ENCODE measurements at regions not wholly inside any gene's neighbourhood (a gene's known extent, or its start where the extent isn't known, plus 50 kb on each side); places are given as distances from the start of the nearest gene placed in this dataset.

DNA sequence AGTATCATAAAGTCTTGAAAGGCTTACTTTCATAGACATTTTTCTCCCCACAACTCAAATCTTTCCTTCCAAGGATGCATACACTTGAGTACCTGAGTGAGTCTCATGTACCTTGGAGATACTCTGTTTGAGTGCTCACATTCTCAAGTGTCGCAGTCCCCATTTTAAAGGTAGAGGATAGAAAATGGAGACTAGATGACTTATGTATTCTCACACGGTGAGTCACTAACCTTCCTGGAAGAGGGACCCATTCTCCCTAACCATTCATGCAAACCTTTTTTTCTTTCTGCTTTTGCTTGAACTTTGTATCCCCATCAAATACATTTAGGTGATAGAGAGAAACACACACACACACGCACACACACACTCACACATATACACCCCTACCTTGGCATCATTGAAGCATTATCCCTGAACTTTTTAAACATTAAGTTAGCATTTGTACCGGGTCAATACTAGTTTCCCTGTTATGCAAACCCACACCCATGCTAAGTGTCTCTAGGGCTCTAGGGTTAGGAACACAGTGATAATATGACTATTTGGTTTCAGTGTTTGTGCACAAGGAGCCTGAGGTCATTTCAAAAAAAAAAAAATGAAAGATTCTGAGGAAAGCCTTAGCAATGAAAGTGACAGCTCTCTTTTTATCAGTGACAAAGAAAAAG, 236.2 kb downstream of the IKZF2 start:
- peak overlapping the region; percentile 52 for H3K4me2 ChIP-seq (ENCODE audit: low read length)
- H2AFZ ChIP-seq (ENCODE audit: low read depth, low read length), result no peak overlapping the region
- no peaks in the 10 kb centered on the region for H3K9me3 ChIP-seq (ENCODE audit: insufficient read depth, low read length)
- H3K27ac ChIP-seq (ENCODE audit: low read length), result no peak overlapping the region
- peaks cover 16% of the 10 kb centered on the region for H3K4me1 ChIP-seq (ENCODE audit: low read length)
- no peaks in the 10 kb centered on the region for H3K79me2 ChIP-seq (ENCODE audit: low read length)
- no peaks in the 10 kb centered on the region for H3K36me3 ChIP-seq (replicated peaks; ENCODE audit: low read depth, low read length)
- no peak overlapping the region for H3K9ac ChIP-seq (ENCODE audit: low read length)
- TF ChIP-seq, protein P1, sequence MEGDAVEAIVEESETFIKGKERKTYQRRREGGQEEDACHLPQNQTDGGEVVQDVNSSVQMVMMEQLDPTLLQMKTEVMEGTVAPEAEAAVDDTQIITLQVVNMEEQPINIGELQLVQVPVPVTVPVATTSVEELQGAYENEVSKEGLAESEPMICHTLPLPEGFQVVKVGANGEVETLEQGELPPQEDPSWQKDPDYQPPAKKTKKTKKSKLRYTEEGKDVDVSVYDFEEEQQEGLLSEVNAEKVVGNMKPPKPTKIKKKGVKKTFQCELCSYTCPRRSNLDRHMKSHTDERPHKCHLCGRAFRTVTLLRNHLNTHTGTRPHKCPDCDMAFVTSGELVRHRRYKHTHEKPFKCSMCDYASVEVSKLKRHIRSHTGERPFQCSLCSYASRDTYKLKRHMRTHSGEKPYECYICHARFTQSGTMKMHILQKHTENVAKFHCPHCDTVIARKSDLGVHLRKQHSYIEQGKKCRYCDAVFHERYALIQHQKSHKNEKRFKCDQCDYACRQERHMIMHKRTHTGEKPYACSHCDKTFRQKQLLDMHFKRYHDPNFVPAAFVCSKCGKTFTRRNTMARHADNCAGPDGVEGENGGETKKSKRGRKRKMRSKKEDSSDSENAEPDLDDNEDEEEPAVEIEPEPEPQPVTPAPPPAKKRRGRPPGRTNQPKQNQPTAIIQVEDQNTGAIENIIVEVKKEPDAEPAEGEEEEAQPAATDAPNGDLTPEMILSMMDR (IDR thresholded peaks at IDR 0.05; ENCODE audit: low read depth, low read length), result no peak
- TF ChIP-seq EZH2phosphoT487 (IDR thresholded peaks at IDR 0.05; ENCODE audit: low read depth), result no peak
- H3K27me3 ChIP-seq (ENCODE audit: low read depth, low read length), result peaks cover 8% of the 10 kb centered on the region
- no peaks in the 10 kb centered on the region for H4K20me1 ChIP-seq (ENCODE audit: insufficient read depth, low read length)
- no peak overlapping the region for H3K4me3 ChIP-seq (ENCODE audit: low read length)

DNA sequence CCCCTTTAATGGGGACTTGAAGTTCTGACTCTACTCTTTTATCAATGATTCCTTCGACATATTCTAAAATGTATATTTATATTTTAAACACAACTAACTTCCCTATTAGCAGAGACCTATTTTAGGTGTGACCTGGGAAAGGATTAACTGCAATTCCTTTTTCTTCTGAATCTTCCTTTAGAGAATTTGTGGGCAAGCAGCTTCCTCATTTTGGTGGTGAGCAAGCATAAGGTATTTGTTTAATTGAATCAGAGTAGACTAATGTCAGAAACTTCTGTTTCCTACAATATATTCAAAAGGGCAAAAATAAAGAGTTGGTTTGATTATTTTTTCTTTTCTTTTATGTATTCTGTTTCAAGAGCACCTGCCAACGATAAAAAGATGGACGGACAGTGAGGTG, 237.0 kb downstream of the IKZF2 start:
- H3K79me2 ChIP-seq (ENCODE audit: low read length), result no peaks in the 10 kb centered on the region
- H3K4me3 ChIP-seq (ENCODE audit: low read length), result no peak overlapping the region
- H3K27ac ChIP-seq (ENCODE audit: low read length), result no peak overlapping the region
- no peaks in the 10 kb centered on the region for H3K36me3 ChIP-seq (replicated peaks; ENCODE audit: low read depth, low read length)
- H3K4me1 ChIP-seq (ENCODE audit: low read length), result peaks cover 16% of the 10 kb centered on the region
- H3K27me3 ChIP-seq (ENCODE audit: low read depth, low read length), result peaks cover 8% of the 10 kb centered on the region
- H3K9me3 ChIP-seq (ENCODE audit: insufficient read depth, low read length), result no peaks in the 10 kb centered on the region
- no peak overlapping the region for H2AFZ ChIP-seq (ENCODE audit: low read depth, low read length)
- TF ChIP-seq EZH2phosphoT487 (IDR thresholded peaks at IDR 0.05; ENCODE audit: low read depth), result no peak
- TF ChIP-seq, protein P1 (IDR thresholded peaks at IDR 0.05; ENCODE audit: low read depth, low read length), result no peak
- no peak overlapping the region for H3K9ac ChIP-seq (ENCODE audit: low read length)
- H4K20me1 ChIP-seq (ENCODE audit: insufficient read depth, low read length), result no peaks in the 10 kb centered on the region
- peak overlapping the region; percentile 52 for H3K4me2 ChIP-seq (ENCODE audit: low read length)

DNA sequence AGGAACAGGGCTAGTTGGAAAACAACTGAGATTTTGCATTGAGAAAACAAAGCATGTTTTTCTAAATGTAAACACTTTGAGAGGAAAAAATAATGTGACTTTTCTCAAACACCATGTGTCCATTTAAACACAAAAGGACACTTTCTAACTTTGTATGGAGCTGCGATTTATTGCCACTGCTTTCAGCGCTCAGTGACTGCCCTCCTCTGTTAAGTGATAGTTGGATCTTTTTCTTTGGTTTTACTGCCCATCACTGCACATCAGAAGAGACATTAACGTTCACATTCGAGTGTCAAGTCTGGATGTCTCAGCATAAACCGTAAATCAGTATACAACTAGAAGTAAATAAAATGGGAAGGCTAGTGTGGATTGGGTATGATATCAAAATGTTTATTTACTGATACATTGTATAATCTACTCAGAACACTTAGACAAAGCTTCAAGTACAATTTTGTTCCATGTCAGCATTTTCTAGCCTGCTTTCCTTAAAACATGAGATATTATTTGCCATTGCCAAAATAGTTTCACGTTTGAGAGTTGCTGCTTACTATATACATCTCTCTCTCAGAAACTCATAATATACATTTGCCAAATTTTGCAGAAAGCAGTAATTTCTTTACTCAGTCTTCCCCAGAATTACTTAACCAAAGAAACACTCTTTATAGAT, 237.6 kb downstream of the IKZF2 start:
- Histone ChIP-seq H3K79me2 (ENCODE audit: low read length) (no peaks in the 10 kb centered on the region), H3K27ac (ENCODE audit: low read length) (no peak overlapping the region), H3K4me3 (ENCODE audit: low read length) (no peak overlapping the region), H2AFZ (ENCODE audit: low read depth, low read length) (no peak overlapping the region), H3K36me3 (replicated peaks; ENCODE audit: low read depth, low read length) (no peaks in the 10 kb centered on the region), H3K4me2 (ENCODE audit: low read length) (no peak overlapping the region), H3K27me3 (ENCODE audit: low read depth, low read length) (peaks cover 8% of the 10 kb centered on the region), H4K20me1 (ENCODE audit: insufficient read depth, low read length) (no peaks in the 10 kb centered on the region), H3K4me1 (ENCODE audit: low read length) (peaks cover 16% of the 10 kb centered on the region), H3K9ac (ENCODE audit: low read length) (no peak overlapping the region), H3K9me3 (ENCODE audit: insufficient read depth, low read length) (no peaks in the 10 kb centered on the region)
- TF ChIP-seq, protein P1 (IDR thresholded peaks at IDR 0.05; ENCODE audit: low read depth, low read length), result no peak
- no peak for TF ChIP-seq EZH2phosphoT487 (IDR thresholded peaks at IDR 0.05; ENCODE audit: low read depth)

DNA sequence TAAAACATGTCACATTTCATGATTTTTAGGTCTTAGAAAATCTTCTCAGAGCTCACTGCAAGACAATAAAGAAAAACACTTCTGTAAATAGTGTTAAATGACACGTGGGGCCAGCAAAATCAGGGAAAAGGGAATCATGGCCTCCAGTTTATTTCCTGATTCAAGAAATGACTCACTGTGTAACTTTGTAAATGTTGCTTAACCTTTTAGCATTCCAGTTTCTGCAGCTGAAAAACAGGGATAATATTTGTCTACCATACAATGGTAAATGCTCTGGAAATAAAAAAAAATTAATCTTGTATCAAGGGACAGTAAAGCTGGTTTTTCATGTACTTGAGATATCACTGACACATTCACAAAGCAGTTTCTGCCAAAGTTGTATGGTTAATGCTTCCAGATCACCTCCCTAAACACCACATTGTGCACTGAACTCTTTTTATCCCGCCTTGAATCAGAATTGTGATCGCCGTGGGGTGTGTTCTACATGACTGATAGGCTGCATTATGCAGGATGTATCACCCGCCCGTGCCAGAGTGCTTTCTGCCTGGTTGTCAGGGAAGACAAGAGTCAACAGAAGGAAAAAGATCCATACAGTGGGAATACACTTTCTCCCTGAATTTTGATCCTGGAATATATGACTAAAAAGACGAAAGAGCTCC, 238.8 kb downstream of the IKZF2 start:
- no peak overlapping the region for H2AFZ ChIP-seq (ENCODE audit: low read depth, low read length)
- H3K79me2 ChIP-seq (ENCODE audit: low read length), result no peaks in the 10 kb centered on the region
- no peak overlapping the region for H3K27ac ChIP-seq (ENCODE audit: low read length)
- no peak overlapping the region for H3K4me3 ChIP-seq (ENCODE audit: low read length)
- H3K27me3 ChIP-seq (ENCODE audit: low read depth, low read length), result peaks cover 8% of the 10 kb centered on the region
- H3K4me1 ChIP-seq (ENCODE audit: low read length), result peaks cover 16% of the 10 kb centered on the region
- H3K9me3 ChIP-seq (ENCODE audit: insufficient read depth, low read length), result no peaks in the 10 kb centered on the region
- H3K4me2 ChIP-seq (ENCODE audit: low read length), result no peak overlapping the region
- no peaks in the 10 kb centered on the region for H3K36me3 ChIP-seq (replicated peaks; ENCODE audit: low read depth, low read length)
- no peak for TF ChIP-seq EZH2phosphoT487 (IDR thresholded peaks at IDR 0.05; ENCODE audit: low read depth)
- TF ChIP-seq, protein P1 (IDR thresholded peaks at IDR 0.05; ENCODE audit: low read depth, low read length), result no peak
- no peaks in the 10 kb centered on the region for H4K20me1 ChIP-seq (ENCODE audit: insufficient read depth, low read length)
- no peak overlapping the region for H3K9ac ChIP-seq (ENCODE audit: low read length)

Data from OCI-LY3 (cell line).